ENCODE measurements at regions not wholly inside any gene's neighbourhood (a gene's known extent, or its start where the extent isn't known, plus 50 kb on each side); places are given as distances from the start of the nearest gene placed in this dataset.

GRCh38 chr6:145028144-145028818 lies 707.0 kb downstream of the EPM2A start:
- Histone ChIP-seq H3K27me3 (ENCODE audit: insufficient read depth, low read length) (no peaks in the 10 kb centered on the region), H3K4me1 (ENCODE audit: insufficient read depth, low read length) (no peaks in the 10 kb centered on the region), H2AFZ (ENCODE audit: low read depth, low read length) (no peak overlapping the region), H3K9me3 (ENCODE audit: low read length) (no peaks in the 10 kb centered on the region), H3K4me3 (ENCODE audit: low read length) (no peak overlapping the region), H3K36me3 (ENCODE audit: insufficient read depth, low read length) (no peaks in the 10 kb centered on the region)

GRCh38 chr6:145031001-145031400 lies 704.3 kb downstream of the EPM2A start:
- no peaks in the 10 kb centered on the region for H3K9me3 ChIP-seq (ENCODE audit: low read length)
- H3K27me3 ChIP-seq (ENCODE audit: insufficient read depth, low read length), result no peaks in the 10 kb centered on the region
- no peaks in the 10 kb centered on the region for H3K4me1 ChIP-seq (ENCODE audit: insufficient read depth, low read length)
- no peaks in the 10 kb centered on the region for H3K36me3 ChIP-seq (ENCODE audit: insufficient read depth, low read length)
- H3K4me3 ChIP-seq (ENCODE audit: low read length), result no peak overlapping the region
- H2AFZ ChIP-seq (ENCODE audit: low read depth, low read length), result no peak overlapping the region

DNA sequence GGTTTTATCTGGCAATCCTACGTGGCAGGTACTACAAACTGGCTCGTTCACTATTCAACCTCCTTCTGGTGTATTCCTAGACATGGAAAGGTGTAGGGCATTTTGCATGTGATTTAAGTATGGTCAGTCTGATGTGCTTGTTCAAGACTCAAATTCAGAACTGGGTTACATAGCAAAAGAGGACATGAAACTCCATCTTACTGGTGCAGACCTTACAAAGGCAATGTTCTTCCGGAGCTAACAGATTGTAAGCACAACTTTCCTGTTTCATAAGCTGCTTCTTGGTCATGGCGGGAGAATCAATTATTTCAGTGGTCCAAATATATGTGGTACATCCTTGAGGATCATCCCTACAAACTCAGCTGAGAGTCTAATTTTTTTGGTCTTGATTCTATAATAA lies 703.4 kb downstream of the EPM2A start:
- Histone ChIP-seq H3K4me1 (ENCODE audit: insufficient read depth, low read length) (no peaks in the 10 kb centered on the region), H3K9me3 (ENCODE audit: low read length) (no peaks in the 10 kb centered on the region), H3K36me3 (ENCODE audit: insufficient read depth, low read length) (no peaks in the 10 kb centered on the region), H3K27me3 (ENCODE audit: insufficient read depth, low read length) (no peaks in the 10 kb centered on the region), H3K4me3 (ENCODE audit: low read length) (no peak overlapping the region), H2AFZ (ENCODE audit: low read depth, low read length) (no peak overlapping the region)

DNA sequence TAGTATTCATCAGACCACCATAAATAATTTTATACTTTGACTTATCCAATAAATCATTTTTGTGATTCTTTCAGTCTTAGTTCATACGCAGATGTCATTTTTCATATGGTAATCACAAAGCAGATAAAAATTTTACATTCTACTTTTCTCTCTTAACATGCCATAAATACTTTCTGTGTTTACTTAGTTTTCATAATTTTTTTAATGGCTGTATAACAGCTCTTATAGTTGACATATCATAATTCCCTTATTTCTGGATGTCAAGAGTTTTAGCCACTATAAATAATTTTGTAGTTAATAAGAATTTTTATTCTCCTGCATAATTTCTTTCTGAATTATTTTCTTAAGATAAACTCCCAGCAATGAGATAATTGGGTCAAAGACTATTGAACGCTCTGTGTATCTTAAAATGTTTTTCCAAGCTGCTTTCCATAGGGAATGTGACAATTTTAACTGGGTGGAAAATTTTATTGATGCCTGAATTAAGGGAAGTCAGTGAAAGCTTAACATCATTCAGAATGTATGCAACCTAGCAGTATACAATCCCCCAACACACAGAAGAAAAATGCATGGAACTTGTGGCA lies 702.7 kb downstream of the EPM2A start:
- H3K9me3 ChIP-seq (ENCODE audit: low read length), result no peaks in the 10 kb centered on the region

GRCh38 chr6:145034664-145035063 lies 700.7 kb downstream of the EPM2A start:
- no peaks in the 10 kb centered on the region for H3K27me3 ChIP-seq (ENCODE audit: insufficient read depth, low read length)
- no peaks in the 10 kb centered on the region for H3K9me3 ChIP-seq (ENCODE audit: low read length)
- H2AFZ ChIP-seq (ENCODE audit: low read depth, low read length), result no peak overlapping the region
- no peak overlapping the region for H3K4me3 ChIP-seq (ENCODE audit: low read length)
- peaks cover 4% of the 10 kb centered on the region for H3K4me1 ChIP-seq (ENCODE audit: insufficient read depth, low read length)
- H3K36me3 ChIP-seq (ENCODE audit: insufficient read depth, low read length), result no peaks in the 10 kb centered on the region

More for the DNA sequence above, 702.7 kb downstream of the EPM2A start:
- Histone ChIP-seq H3K36me3 (ENCODE audit: insufficient read depth, low read length) (no peaks in the 10 kb centered on the region), H3K4me3 (ENCODE audit: low read length) (no peak overlapping the region), H2AFZ (ENCODE audit: low read depth, low read length) (no peak overlapping the region), H3K4me1 (ENCODE audit: insufficient read depth, low read length) (no peaks in the 10 kb centered on the region), H3K27me3 (ENCODE audit: insufficient read depth, low read length) (no peaks in the 10 kb centered on the region)

DNA sequence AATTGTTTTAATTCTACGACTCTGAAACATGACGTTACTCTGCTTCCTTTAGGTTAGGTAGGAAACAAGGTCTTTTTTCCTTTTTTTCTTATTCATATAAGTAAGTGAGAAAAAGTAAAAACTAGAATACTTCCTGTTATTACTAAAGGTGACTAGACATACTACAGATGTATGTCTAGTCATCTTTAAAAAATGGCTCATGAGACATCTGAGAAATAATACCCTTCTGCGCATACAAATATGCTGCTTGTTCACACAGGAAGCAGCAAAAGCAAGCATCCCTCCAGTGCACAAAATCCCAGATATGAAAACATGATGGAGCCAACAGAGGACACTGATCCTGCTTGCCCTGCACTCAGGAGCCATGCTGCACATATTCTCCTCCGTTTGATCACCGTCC lies 699.1 kb downstream of the EPM2A start:
- H2AFZ ChIP-seq (ENCODE audit: low read depth, low read length), result no peak overlapping the region
- no peaks in the 10 kb centered on the region for H3K27me3 ChIP-seq (ENCODE audit: insufficient read depth, low read length)
- peaks cover 4% of the 10 kb centered on the region for H3K4me1 ChIP-seq (ENCODE audit: insufficient read depth, low read length)
- H3K9me3 ChIP-seq (ENCODE audit: low read length), result no peaks in the 10 kb centered on the region
- H3K36me3 ChIP-seq (ENCODE audit: insufficient read depth, low read length), result no peaks in the 10 kb centered on the region
- H3K4me3 ChIP-seq (ENCODE audit: low read length), result no peak overlapping the region

- no peaks in the 10 kb centered on the region for H3K36me3 ChIP-seq (ENCODE audit: insufficient read depth, low read length)
- no peak overlapping the region for H2AFZ ChIP-seq (ENCODE audit: low read depth, low read length)
- no peak overlapping the region for H3K4me3 ChIP-seq (ENCODE audit: low read length)
- H3K9me3 ChIP-seq (ENCODE audit: low read length), result no peaks in the 10 kb centered on the region
- peaks cover 4% of the 10 kb centered on the region for H3K4me1 ChIP-seq (ENCODE audit: insufficient read depth, low read length)
- no peaks in the 10 kb centered on the region for H3K27me3 ChIP-seq (ENCODE audit: insufficient read depth, low read length)
These were observed 698.3 kb downstream of the EPM2A start for GRCh38 chr6:145036848-145037567.

DNA sequence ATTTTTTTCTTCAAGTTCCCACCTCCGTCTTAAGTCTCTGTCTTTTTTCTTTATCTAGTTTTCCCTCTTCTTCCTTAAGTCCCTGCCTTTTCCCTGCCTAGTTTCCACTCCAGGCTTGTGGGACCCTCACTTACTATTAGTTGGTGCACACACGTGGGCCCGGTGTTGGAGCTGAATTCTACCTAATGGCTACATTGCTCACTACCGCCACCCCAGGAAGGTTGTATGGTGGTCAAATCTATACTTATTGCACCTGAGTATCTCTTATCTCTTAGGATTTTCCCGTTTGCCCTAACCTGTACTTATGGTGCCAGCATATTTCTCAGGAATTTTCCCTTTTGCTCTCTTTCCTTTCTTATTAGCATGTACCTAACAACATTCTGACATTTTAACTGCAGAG lies 692.8 kb downstream of the EPM2A start:
- Histone ChIP-seq H3K9me3 (ENCODE audit: low read length) (no peaks in the 10 kb centered on the region), H3K36me3 (ENCODE audit: insufficient read depth, low read length) (no peaks in the 10 kb centered on the region), H3K4me1 (ENCODE audit: insufficient read depth, low read length) (peaks cover 4% of the 10 kb centered on the region), H3K4me3 (ENCODE audit: low read length) (no peak overlapping the region), H2AFZ (ENCODE audit: low read depth, low read length) (no peak overlapping the region), H3K27me3 (ENCODE audit: insufficient read depth, low read length) (no peaks in the 10 kb centered on the region)

- Histone ChIP-seq H3K4me1 (ENCODE audit: insufficient read depth, low read length) (no peaks in the 10 kb centered on the region), H2AFZ (ENCODE audit: low read depth, low read length) (no peak overlapping the region), H3K27me3 (ENCODE audit: insufficient read depth, low read length) (no peaks in the 10 kb centered on the region), H3K36me3 (ENCODE audit: insufficient read depth, low read length) (no peaks in the 10 kb centered on the region), H3K4me3 (ENCODE audit: low read length) (no peak overlapping the region), H3K9me3 (ENCODE audit: low read length) (no peaks in the 10 kb centered on the region)
These were observed 691.3 kb downstream of the EPM2A start for GRCh38 chr6:145043926-145044500.

DNA sequence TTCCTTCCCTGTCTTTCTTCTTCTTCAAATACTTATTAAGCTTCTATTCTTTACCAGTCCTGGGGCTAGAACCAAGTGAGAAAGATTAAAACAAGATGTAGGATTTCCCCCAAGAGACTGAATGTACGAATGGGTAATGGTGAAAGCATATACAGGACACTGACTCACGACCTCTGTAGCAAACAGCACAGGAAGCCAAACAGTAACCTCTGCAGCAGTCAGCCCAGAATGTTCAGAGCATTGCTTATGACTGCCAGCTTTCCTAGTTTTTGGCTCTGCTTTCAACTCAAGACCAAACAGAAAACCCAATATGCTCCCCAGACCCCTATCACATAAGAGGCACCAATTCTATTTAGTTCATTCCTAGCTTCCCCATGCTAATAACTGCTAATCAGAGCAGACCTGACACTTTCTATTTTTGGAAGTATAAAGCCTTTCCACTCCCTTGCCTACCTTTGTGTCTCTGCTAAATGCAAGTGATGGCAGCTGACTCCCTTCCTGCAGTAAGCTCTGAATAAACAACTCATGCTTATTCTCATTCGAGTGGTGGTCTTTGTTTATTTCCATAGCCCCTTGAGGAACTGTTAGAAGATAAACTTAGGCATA lies 690.6 kb downstream of the EPM2A start:
- Histone ChIP-seq H3K4me3 (ENCODE audit: low read length) (no peak overlapping the region), H3K27me3 (ENCODE audit: insufficient read depth, low read length) (no peaks in the 10 kb centered on the region), H3K9me3 (ENCODE audit: low read length) (no peaks in the 10 kb centered on the region), H2AFZ (ENCODE audit: low read depth, low read length) (peak overlapping the region; percentile 67), H3K4me1 (ENCODE audit: insufficient read depth, low read length) (no peaks in the 10 kb centered on the region), H3K36me3 (ENCODE audit: insufficient read depth, low read length) (no peaks in the 10 kb centered on the region)

- no peaks in the 10 kb centered on the region for H3K9me3 ChIP-seq (ENCODE audit: low read length)
- no peak overlapping the region for H3K4me3 ChIP-seq (ENCODE audit: low read length)
- H3K4me1 ChIP-seq (ENCODE audit: insufficient read depth, low read length), result no peaks in the 10 kb centered on the region
- H2AFZ ChIP-seq (ENCODE audit: low read depth, low read length), result no peak overlapping the region
- no peaks in the 10 kb centered on the region for H3K36me3 ChIP-seq (ENCODE audit: insufficient read depth, low read length)
- no peaks in the 10 kb centered on the region for H3K27me3 ChIP-seq (ENCODE audit: insufficient read depth, low read length)
These were observed 689.7 kb downstream of the EPM2A start for GRCh38 chr6:145045582-145045981.

DNA sequence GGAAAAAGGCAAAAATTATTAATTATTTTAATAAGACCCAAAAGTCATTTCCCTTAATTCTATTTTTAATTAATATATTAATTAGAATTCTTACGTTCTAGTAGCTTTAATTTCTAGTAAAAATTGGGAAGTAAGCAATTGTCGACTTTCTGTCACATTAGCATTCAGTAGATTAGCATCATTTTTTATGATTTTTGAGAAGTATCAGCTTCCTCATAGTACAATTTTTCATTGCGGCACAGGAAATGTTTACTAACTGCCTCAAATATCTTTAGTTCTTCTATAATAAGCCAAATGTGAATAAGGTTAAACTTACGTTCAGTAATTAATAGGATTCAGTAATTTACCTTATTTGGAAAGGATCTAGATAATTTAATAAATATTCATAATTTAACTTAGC lies 687.4 kb downstream of the EPM2A start:
- no peaks in the 10 kb centered on the region for H3K36me3 ChIP-seq (ENCODE audit: insufficient read depth, low read length)
- H2AFZ ChIP-seq (ENCODE audit: low read depth, low read length), result no peak overlapping the region
- H3K4me1 ChIP-seq (ENCODE audit: insufficient read depth, low read length), result peaks cover 4% of the 10 kb centered on the region
- no peaks in the 10 kb centered on the region for H3K27me3 ChIP-seq (ENCODE audit: insufficient read depth, low read length)
- H3K9me3 ChIP-seq (ENCODE audit: low read length), result no peaks in the 10 kb centered on the region
- no peak overlapping the region for H3K4me3 ChIP-seq (ENCODE audit: low read length)

DNA sequence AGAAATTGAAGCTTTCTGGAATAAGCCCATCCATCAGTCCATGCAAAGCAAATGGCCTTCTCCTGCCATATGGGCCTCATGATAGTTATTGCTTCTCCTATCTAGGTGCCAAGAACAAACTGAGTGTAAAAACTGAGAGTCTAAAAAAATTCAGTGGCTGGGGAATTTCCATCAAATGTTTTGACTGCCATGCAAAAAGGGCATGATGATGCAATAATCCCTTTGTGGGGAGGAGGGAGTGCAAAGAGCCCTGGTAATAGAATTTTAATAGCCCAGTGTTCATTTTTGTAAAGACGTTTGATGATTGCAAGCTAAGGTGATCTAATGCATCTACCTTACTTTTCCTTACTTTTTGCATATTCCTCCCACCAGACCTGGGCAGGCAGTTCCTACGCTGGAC lies 683.7 kb downstream of the EPM2A start:
- Histone ChIP-seq H3K4me3 (ENCODE audit: low read length) (no peak overlapping the region), H3K36me3 (ENCODE audit: insufficient read depth, low read length) (no peaks in the 10 kb centered on the region), H3K27me3 (ENCODE audit: insufficient read depth, low read length) (no peaks in the 10 kb centered on the region), H3K9me3 (ENCODE audit: low read length) (no peaks in the 10 kb centered on the region), H3K4me1 (ENCODE audit: insufficient read depth, low read length) (peaks cover 4% of the 10 kb centered on the region), H2AFZ (ENCODE audit: low read depth, low read length) (no peak overlapping the region)

Data from neuron (in vitro differentiated cells).